Stimulated activated effector memory CD8-positive, alpha-beta T cell treated with anti-CD3 and anti-CD28 coated beads, Interleukin-12 subunit alpha, Interleukin-12 subunit beta, amount 100 ng/mL, for 72 hours (primary cell): ENCODE measurements at regions not wholly inside any gene's neighbourhood (a gene's known extent, or its start where the extent isn't known, plus 50 kb on each side); places are given as distances from the start of the nearest gene placed in this dataset.
"Not testable (repeated sequence)": the region's sequence is repeated elsewhere in the genome, so short reads cannot be mapped to it uniquely, and the experiment has no call there.

Experiments used
- ATAC-seq: fragments of 150-1000 bp; cut with Tn5 transposase; 2 replicates; pipeline ENCODE4 v1.10.0; 2021
- DNase-seq, 2 donors: peaks; one replicate each; pipeline ENCODE4 v3.0.0; 2021 to 2022; ENCODE audit warnings: low spot score in 2 of 2
- H3K27ac Mint-ChIP-seq: one replicate; pipeline ENCODE4 v1.8.0; 2022; ENCODE audit warnings: mild to moderate bottlenecking, mixed read lengths
- H3K36me3 Mint-ChIP-seq: one replicate; pipeline ENCODE4 v1.8.0; 2022; ENCODE audit warnings: mild to moderate bottlenecking, mixed read lengths
- H3K4me1 Mint-ChIP-seq: one replicate; pipeline ENCODE4 v1.8.0; 2022; ENCODE audit warnings: mixed read lengths
- H3K4me3 Mint-ChIP-seq: one replicate; pipeline ENCODE4 v1.8.0; 2022; ENCODE audit warnings: mild to moderate bottlenecking, mixed read lengths
- H3K9me3 Mint-ChIP-seq: one replicate; pipeline ENCODE4 v1.8.0; 2022; ENCODE audit warnings: mixed read lengths

DNA sequence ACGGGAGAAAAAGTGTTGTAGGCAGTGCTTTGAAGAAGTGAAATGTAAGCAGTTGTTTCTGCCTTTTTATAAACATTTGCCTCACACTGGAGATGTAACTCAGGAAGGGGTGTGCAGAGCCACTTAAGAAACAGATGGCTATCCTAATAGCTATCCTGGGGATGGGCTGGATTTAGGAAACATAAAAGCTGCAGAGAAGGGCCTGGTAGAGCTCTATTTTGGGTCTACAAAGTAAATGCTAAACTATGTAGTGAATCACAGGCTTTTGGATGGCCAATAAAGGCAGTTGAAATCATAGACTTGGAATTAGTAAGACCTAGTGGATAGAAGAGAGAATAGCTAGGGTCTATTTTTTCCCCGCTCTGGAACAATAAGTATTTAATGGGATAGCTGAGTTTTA lies 79.9 kb upstream of the AGR3 start:
- DNase-seq: no peak
- H3K27ac Mint-ChIP-seq: no peak overlapping the region
- no peaks in the 10 kb centered on the region for H3K4me1 Mint-ChIP-seq
- no peaks in the 10 kb centered on the region for H3K9me3 Mint-ChIP-seq
- no peak overlapping the region for H3K4me3 Mint-ChIP-seq
- no peaks in the 10 kb centered on the region for H3K36me3 Mint-ChIP-seq
- ATAC-seq: no peak

DNA sequence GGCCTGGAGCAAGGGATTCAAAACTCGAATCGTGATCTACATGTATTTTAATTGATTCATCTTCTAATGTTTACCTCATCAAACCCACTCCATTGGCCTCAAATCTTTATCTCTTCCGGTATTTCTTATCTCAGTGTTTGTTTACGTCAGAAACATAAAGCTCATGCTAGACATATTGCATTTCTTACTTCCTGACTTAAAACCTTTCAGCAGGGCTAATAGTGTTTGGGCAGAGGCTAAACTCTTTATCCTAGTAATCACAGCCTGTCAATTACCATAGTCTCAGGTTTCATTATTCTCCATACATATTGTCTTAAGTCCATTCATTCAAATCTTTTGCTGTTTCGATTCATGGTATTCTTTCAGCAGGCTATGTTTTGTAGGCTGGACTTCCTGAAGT lies 81.3 kb upstream of the AGR3 start:
- Mint-ChIP-seq H3K36me3 (no peaks in the 10 kb centered on the region), H3K4me1 (no peaks in the 10 kb centered on the region), H3K9me3 (no peaks in the 10 kb centered on the region), H3K4me3 (no peak overlapping the region), H3K27ac (no peak overlapping the region)
- ATAC-seq (no peak), DNase-seq (no peak)

DNA sequence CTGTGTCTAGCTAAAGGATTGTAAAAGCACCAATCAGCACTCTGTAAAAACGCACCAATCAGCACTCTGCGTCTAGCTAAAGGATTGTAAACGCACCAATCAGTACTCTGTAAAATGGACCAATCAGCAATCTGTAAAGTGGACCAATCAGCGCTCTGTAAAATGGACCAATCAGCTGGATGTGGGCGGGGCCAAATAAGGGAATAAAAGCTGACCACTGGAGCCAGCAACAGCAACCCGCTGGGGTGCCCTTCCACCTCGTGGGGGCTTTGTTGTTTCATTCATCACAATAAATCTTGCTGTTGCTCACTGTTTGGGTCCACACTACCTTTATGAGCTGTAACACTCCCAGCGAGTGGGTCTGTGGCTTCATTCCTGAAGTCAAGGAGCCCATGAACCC lies 83.9 kb upstream of the AGR3 start:
- not testable (repeated sequence) for DNase-seq, H3K4me1 Mint-ChIP-seq, H3K4me3 Mint-ChIP-seq, H3K27ac Mint-ChIP-seq, ATAC-seq, H3K36me3 Mint-ChIP-seq, H3K9me3 Mint-ChIP-seq

DNA sequence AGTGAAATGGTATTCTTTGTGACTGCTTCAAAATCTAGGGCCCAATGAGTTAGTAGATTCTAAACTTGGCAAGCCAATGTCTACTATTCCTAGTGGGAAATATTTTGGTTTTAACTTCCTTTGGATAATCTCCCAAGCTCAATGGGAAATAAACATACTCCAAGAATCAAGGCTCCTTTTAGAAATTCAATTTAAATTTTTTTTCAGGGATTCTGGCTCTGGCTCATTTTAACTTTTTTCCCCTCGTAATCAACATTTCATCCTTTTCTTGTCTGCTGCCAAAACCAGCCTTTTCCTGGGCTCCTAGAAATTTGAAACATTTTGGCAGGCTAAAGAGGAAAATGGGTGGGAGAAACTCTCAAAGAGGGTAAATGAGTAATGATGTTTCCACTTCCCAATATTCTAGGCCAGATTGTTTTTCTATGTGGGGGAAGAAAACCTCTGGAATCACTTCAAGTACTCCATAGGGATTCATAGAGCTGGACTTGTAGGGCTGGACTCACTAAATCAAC lies 85.6 kb upstream of the AGR3 start:
- DNase-seq: no peak

DNA sequence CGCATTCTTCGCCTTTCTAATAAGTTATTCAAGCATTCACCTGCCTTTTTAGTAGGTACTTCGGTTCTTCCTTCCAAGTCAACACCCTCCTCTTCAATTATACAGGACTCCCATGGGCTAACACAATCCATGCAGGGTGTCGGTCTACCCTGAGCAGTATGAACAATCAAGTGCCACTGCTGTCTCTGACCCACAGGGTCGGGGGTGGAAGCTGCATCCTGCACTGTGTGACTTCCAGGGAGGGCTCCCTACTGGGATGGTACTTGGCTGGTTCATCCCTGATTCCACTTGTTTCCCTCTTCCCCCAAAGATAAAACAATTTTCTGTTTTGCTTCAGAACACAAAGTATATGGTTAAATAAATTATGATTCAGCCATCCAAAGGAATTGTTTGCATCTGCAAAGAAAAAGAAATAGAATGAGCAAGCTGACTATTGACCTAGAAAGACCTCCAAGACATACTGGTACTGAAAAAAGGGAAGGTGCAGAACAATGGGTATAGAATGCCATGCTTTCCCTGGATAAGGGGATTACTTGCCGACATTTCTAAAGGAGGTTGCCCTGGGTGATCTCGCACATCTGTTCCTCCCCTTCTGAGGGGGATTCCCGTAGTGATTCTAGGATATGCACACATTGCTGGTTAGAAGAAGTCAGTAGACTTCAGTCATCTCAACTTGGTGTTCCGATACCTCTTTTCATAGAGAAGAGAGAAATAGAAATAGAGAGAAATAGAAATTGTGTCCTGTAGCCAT lies 89.1 kb upstream of the AGR3 start:
- Mint-ChIP-seq H3K4me1 (no peaks in the 10 kb centered on the region), H3K27ac (no peak overlapping the region), H3K9me3 (no peaks in the 10 kb centered on the region), H3K4me3 (no peak overlapping the region), H3K36me3 (no peaks in the 10 kb centered on the region)
- peak; percentile 36 for ATAC-seq
- no peak for DNase-seq

More for the DNA sequence above, 85.6 kb upstream of the AGR3 start:
- Mint-ChIP-seq H3K27ac (no peak overlapping the region), H3K4me3 (no peak overlapping the region), H3K36me3 (no peaks in the 10 kb centered on the region), H3K4me1 (no peaks in the 10 kb centered on the region), H3K9me3 (no peaks in the 10 kb centered on the region)
- ATAC-seq: no peak

DNA sequence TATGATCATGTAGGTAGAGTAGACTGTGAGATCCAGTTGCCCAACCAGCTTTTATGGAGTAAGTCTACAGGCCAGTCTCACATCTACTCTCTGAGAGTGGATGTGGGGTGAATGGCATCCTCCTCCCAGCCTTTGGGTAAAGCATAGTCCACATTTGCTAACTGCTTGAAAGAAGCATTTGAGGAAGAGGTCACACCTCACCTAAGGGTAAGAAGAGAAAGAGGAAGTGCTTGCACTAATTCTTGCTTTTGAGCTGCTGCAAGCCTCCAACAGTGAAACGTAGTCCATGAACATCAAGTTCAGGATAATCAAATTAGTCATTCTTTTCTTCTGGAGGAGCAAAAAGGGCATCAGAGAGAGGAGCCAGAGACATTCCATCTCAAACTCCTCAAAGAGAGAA lies 93.9 kb upstream of the AGR3 start:
- H3K27ac Mint-ChIP-seq: no peak overlapping the region
- ATAC-seq: no peak
- no peaks in the 10 kb centered on the region for H3K36me3 Mint-ChIP-seq
- no peaks in the 10 kb centered on the region for H3K9me3 Mint-ChIP-seq
- DNase-seq: no peak
- no peak overlapping the region for H3K4me3 Mint-ChIP-seq
- no peaks in the 10 kb centered on the region for H3K4me1 Mint-ChIP-seq

DNA sequence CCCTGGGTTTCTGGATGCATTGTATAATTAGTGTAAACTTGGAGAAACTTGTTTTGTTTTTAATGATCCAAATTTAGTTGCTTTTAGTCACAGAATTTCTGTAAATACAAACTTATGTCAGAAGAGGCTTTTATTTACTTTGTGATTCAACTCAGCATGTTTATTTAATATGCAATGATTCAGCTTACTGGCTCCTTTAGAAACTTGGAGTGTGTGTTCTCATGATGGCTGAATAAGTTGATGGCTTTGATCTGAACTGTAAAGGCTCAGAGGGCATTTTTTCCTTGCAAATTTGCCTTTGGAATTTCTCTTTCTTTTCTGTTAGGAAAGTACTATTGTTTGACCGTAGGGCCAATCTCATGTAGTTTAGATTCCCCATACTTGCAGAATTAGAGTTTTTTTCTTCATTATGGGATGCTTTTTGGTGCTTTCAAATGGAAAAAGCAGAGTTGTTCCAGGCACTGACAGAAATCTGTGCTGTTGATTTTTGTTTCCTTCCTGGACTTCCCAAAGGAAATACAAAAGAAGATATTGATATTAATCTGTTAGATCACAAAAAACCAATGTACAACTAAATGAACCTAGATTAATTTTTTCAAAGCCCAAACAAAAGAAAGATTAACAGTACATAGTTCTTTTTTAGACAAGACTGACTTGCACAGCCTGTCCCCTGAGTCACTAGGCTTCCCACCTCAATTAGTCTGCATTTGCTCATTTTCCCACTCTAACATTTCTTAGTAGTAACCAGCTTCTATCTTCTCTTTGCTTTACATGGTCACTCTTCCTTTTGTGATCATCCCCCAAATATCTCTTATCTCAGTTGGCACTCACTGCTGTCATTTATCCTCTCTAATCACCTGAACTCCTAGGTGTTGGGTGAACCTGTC lies 96.8 kb upstream of the AGR3 start:
- no peak overlapping the region for H3K27ac Mint-ChIP-seq
- no peaks in the 10 kb centered on the region for H3K36me3 Mint-ChIP-seq
- peaks cover 6% of the 10 kb centered on the region for H3K4me1 Mint-ChIP-seq
- DNase-seq: no peak
- peak; percentile 28 for ATAC-seq
- no peak overlapping the region for H3K4me3 Mint-ChIP-seq
- H3K9me3 Mint-ChIP-seq: no peaks in the 10 kb centered on the region

DNA sequence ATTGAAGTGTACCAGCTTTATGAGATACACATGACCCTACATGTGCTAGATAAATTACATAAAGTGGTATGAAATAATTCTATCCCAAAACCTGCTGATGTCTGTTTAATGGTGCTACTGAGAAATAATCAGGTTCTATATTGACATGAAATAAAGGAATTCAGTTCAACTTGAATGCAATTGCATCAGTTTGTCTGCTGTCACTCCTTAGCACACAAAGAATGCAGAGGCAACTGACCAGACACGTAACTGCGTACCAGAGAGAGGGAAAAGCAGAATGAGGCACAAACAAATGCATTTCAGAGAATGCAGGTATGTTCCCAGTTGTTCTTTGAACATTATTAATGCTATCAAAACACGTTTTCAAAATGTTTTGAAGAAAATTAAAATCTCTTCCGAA lies 98.8 kb upstream of the AGR3 start:
- no peaks in the 10 kb centered on the region for H3K9me3 Mint-ChIP-seq
- DNase-seq: no peak
- H3K27ac Mint-ChIP-seq: no peak overlapping the region
- H3K4me3 Mint-ChIP-seq: no peak overlapping the region
- ATAC-seq: no peak
- no peaks in the 10 kb centered on the region for H3K36me3 Mint-ChIP-seq
- peaks cover 6% of the 10 kb centered on the region for H3K4me1 Mint-ChIP-seq

DNA sequence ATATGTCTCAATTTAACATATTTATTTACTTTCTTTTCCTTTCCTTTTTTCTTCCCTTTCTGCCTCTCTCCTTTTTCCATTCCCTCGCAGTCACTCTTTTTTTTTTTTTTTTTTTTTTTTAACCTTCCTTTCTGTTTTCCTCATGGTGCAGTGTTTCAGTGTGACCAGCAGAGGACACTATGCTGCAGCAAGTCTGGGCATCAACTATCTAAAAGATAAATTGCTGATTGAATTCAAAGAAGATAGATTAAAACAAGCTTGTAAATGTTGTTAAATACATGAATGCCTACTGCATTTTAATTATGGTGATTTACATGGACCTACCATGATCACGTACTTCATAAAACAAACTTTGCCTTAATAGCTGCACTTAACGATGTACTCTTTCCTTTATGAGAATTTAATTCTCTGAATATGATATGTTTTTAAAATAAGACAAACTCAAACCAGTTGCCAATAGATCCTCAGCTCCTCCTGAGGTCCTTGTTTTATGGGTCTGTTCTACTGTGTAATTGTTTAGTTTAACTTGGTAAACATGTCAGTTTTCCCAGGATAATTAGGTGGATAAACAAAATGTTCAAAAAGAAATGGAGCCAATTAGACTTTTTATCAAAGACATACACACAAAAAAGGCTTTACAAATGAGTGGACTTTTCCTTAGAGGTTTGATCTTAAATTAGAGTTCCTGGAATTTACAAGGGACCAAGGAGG lies 101.0 kb upstream of the AGR3 start:
- H3K4me1 Mint-ChIP-seq: peaks cover 6% of the 10 kb centered on the region
- no peak overlapping the region for H3K27ac Mint-ChIP-seq
- H3K36me3 Mint-ChIP-seq: no peaks in the 10 kb centered on the region
- no peak for DNase-seq
- H3K4me3 Mint-ChIP-seq: no peak overlapping the region
- ATAC-seq: no peak
- no peaks in the 10 kb centered on the region for H3K9me3 Mint-ChIP-seq

DNA sequence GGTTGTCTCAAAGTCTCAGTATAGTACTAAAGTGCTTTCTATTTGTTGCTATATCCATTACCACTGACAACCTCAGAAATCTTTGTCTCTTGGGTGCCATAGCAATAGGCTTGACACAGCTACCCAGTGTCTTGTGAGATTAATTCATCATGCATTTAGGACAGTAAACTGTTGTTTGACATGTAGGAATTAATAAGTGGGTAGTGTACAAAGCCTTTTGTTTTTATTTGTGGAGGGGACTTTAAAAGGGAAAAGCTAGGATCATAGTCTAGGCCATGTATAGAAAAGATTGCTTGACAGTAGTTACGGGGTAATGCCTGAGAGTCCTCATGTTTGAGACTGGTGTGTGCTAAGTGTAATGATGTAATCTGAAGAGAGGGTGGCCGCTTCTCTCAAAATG lies 102.6 kb upstream of the AGR3 start:
- Mint-ChIP-seq H3K36me3 (no peaks in the 10 kb centered on the region), H3K4me1 (peaks cover 6% of the 10 kb centered on the region), H3K9me3 (no peaks in the 10 kb centered on the region), H3K27ac (no peak overlapping the region), H3K4me3 (no peak overlapping the region)
- DNase-seq (no peak), ATAC-seq (no peak)

DNA sequence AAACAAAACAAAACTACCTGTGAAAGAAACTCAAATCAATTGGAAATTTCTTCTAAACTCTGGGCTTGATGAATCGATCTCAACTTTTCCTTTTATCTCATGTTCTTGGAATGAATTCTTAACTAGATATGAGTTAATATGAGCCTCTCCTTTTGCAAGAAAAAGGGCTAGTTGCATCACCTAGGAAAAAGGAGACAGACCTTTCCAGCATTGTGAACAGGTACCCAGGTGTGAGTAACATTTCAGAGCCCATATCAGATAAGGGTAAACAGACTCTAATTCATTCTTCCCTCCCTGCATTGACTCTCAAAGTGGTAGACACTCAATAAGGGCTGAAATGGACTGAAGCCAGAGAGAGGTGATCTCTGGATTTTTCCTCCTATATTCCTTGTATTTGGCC lies 103.8 kb upstream of the AGR3 start:
- H3K9me3 Mint-ChIP-seq: no peaks in the 10 kb centered on the region
- ATAC-seq (no peak), DNase-seq (no peak)
- H3K36me3 Mint-ChIP-seq: no peaks in the 10 kb centered on the region
- H3K4me3 Mint-ChIP-seq: no peak overlapping the region
- peaks cover 6% of the 10 kb centered on the region for H3K4me1 Mint-ChIP-seq
- H3K27ac Mint-ChIP-seq: no peak overlapping the region

DNA sequence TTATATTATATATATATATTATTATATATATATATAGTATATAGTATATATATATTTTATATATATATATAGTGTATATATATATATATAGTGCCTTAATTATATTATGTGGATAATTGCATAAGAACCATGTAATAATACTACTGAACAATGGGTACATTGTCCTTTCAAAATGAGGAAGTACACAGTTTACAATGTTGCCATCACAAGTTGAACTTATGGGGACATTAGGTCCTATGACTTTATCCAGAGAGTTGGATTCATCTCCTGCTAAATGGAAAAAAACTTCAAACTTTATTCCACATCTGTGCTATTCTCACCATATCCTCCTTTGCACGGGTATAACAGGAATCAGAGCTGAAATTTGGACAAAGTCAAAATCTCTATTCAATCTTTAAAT lies 105.0 kb upstream of the AGR3 start:
- ATAC-seq: no peak
- Mint-ChIP-seq H3K4me1 (peaks cover 6% of the 10 kb centered on the region), H3K4me3 (no peak overlapping the region), H3K9me3 (no peaks in the 10 kb centered on the region), H3K27ac (no peak overlapping the region), H3K36me3 (no peaks in the 10 kb centered on the region)
- no peak for DNase-seq

DNA sequence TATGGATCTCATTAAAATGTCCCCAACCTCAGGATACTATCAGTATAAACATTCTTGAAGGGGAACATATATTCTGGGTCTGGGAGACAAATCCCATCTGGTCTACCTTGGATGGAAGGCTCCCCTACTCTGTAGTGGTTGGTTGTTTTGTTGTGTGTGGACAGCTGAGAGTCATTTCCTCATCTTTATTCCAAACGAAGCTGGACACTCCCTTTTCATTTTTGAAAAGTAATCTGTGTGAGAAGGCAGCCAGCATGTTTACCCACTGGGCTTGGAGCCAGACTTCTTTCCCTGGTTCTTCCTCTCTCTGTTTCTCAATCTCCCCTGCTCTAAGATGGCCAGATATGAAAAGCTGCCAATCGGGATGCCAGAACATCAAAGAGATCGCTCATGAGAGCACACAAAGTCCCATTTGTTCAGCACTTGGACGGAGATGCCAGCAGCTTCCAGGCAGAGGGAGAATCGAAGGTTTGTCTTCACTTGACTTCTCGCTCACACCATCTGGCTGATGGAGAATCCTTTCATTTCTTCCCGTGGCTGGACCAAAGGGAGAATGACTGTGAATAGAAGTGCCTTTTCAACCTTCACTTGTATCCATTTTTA lies 108.1 kb upstream of the AGR3 start:
- no peaks in the 10 kb centered on the region for H3K36me3 Mint-ChIP-seq
- no peaks in the 10 kb centered on the region for H3K4me1 Mint-ChIP-seq
- ATAC-seq: no peak
- H3K4me3 Mint-ChIP-seq: no peak overlapping the region
- no peak for DNase-seq
- H3K9me3 Mint-ChIP-seq: no peaks in the 10 kb centered on the region
- no peak overlapping the region for H3K27ac Mint-ChIP-seq

DNA sequence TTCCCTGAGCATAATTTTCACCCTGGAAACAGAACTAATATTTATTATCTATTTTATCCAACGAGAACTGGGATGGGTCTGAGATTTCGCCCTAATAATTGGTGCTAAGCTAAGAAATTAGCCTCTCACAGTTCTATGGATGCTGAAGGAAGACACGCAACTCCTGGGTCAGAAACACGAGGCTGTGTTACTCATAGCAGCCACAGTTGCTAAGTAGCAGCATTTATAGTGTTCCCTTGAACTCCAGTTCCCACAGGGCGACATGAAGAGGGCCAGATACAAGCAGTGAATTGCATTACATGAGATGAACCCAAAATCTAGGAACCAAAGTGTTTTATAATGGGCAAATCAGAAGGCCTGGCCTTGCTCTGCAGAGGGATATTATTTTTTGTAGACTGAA lies 109.8 kb upstream of the AGR3 start:
- Mint-ChIP-seq H3K27ac (no peak overlapping the region), H3K36me3 (no peaks in the 10 kb centered on the region), H3K4me3 (no peak overlapping the region), H3K4me1 (no peaks in the 10 kb centered on the region), H3K9me3 (no peaks in the 10 kb centered on the region)
- ATAC-seq (no peak), DNase-seq (no peak)

DNA sequence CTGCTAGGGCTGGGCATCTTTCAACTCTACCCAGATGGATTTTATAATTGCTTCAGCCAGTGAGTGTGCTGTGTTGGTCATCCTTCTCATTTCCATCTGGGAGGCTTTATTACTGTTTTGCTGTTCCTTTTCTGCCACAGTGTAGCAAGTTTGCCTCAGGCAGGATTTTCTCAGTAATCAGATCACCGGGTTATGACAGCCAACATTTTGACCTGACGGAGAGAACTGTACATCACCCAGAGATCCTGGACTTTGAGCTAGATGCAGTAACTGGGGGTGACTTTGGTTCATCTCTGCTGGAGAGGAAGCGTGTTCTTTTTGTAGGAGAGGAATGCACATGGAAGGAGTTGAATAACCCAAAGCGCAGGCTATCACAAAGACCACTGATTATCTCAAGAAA lies 111.8 kb upstream of the AGR3 start:
- Mint-ChIP-seq H3K27ac (no peak overlapping the region), H3K4me1 (no peaks in the 10 kb centered on the region), H3K9me3 (peaks cover 5% of the 10 kb centered on the region), H3K4me3 (no peak overlapping the region), H3K36me3 (no peaks in the 10 kb centered on the region)
- ATAC-seq (no peak), DNase-seq (no peak)
